ENCODE measurements at regions not wholly inside any gene's neighbourhood (a gene's known extent, or its start where the extent isn't known, plus 50 kb on each side); places are given as distances from the start of the nearest gene placed in this dataset.

- Mint-ChIP-seq H3K27me3 (ENCODE audit: low read depth in 2 of 2) (peaks cover 3 to 31% of the 10 kb centered on the region in 2 donors), H3K27ac (no peak overlapping the region), H3K36me3 (no peaks in the 10 kb centered on the region), H3K4me3 (no peak overlapping the region), H3K9me3 (no peaks in the 10 kb centered on the region), H3K4me1 (peaks cover 0 to 11% of the 10 kb centered on the region in 2 donors)
- H3K9me3 ChIP-seq (ENCODE audit: control insufficient read depth, insufficient read depth, low read length) = no peaks in the 10 kb centered on the region
- DNase-seq = no peak
- H3K27me3 ChIP-seq (ENCODE audit: control insufficient read depth, insufficient read depth, low read length) = peaks cover 3% of the 10 kb centered on the region
- H3K4me1 ChIP-seq (ENCODE audit: control insufficient read depth, insufficient read depth, low read length) = peaks cover 23% of the 10 kb centered on the region
- no peak for ATAC-seq
- TF ChIP-seq, protein P1, sequence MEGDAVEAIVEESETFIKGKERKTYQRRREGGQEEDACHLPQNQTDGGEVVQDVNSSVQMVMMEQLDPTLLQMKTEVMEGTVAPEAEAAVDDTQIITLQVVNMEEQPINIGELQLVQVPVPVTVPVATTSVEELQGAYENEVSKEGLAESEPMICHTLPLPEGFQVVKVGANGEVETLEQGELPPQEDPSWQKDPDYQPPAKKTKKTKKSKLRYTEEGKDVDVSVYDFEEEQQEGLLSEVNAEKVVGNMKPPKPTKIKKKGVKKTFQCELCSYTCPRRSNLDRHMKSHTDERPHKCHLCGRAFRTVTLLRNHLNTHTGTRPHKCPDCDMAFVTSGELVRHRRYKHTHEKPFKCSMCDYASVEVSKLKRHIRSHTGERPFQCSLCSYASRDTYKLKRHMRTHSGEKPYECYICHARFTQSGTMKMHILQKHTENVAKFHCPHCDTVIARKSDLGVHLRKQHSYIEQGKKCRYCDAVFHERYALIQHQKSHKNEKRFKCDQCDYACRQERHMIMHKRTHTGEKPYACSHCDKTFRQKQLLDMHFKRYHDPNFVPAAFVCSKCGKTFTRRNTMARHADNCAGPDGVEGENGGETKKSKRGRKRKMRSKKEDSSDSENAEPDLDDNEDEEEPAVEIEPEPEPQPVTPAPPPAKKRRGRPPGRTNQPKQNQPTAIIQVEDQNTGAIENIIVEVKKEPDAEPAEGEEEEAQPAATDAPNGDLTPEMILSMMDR (IDR thresholded peaks at IDR 0.05) = no peak
- H3K36me3 ChIP-seq (ENCODE audit: control insufficient read depth, insufficient read depth, low read length) = no peaks in the 10 kb centered on the region
- no peak overlapping the region for H3K27ac ChIP-seq (ENCODE audit: low read length)
- intact Hi-C loops (cut with micrococcal nuclease) = no loop called here
- 61% methylated on average over 9 of the region's 9 CpGs for WGBS (ENCODE audit: insufficient coverage)
- H3K4me3 ChIP-seq (ENCODE audit: low read length) = no peak overlapping the region
Observed at GRCh38 chr1:229059671-229060539, 211.0 kb upstream of the RAB4A start.

DNA sequence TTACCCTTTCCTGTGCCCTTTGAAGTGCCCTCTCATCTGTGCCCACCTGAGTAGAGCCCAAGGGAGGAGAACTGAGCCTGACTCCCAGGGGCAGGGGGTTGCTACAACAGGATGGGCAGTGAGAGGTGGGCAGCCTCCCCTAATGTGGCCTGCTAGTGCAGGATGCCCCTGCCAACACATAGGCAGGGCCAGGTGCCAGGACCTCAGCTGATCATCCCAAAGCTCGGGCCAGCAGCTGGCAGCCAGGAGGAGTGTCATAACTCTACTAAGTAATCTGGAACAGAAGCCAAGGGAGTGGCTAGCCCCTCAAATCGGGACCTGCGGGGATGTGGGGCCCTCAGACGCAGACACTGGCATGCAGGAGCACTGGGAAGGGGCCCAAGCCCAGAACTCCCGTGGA is 208.8 kb upstream of the RAB4A start:
- Mint-ChIP-seq H3K4me3 (no peak overlapping the region), H3K36me3 (no peaks in the 10 kb centered on the region), H3K9me3 (no peaks in the 10 kb centered on the region), H3K27me3 (ENCODE audit: low read depth in 2 of 2) (peaks cover 7 to 21% of the 10 kb centered on the region in 2 donors), H3K27ac (no peak overlapping the region), H3K4me1 (peaks cover 0 to 11% of the 10 kb centered on the region in 2 donors)
- WGBS (ENCODE audit: insufficient coverage) = 92% methylated on average over 5 of the region's 5 CpGs
- H3K27ac ChIP-seq (ENCODE audit: low read length) = no peak overlapping the region
- peaks cover 22% of the 10 kb centered on the region for H3K4me1 ChIP-seq (ENCODE audit: control insufficient read depth, insufficient read depth, low read length)
- peaks cover 3% of the 10 kb centered on the region for H3K27me3 ChIP-seq (ENCODE audit: control insufficient read depth, insufficient read depth, low read length)
- TF ChIP-seq, protein P1 (IDR thresholded peaks at IDR 0.05) = no peak
- intact Hi-C loops (cut with micrococcal nuclease) = no loop called here
- no peak overlapping the region for H3K4me3 ChIP-seq (ENCODE audit: low read length)
- H3K9me3 ChIP-seq (ENCODE audit: control insufficient read depth, insufficient read depth, low read length) = no peaks in the 10 kb centered on the region
- ATAC-seq (no peak), DNase-seq (no peak)
- no peaks in the 10 kb centered on the region for H3K36me3 ChIP-seq (ENCODE audit: control insufficient read depth, insufficient read depth, low read length)

DNA sequence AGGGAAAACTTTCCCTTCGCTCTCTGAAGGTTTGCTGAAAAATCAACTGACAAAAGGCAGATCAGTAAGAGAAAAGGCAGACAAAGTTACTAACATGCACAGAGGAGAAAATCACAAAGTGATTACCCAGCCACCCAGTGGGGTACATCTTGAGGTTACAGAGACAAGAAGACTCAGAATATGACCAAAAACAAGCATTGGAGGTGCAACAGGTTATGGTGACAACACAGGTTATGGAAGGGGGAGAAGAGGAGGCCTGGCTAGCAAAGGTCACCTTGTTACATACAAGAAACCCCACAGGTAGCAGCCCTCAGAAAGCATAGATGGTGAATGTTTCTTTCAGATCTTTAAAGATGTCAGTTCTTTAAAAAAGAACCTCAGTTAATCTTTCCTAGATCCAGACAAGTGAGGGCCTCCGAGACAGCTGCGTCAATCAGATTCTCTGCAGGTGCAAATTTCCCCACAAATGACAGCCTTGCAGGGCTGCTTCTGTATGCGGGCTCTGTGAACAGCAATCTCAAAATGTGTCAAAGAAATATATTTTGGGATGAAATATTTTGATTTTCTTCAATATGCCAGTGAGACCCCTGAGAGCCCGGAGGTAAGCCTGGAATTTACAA is 207.6 kb upstream of the RAB4A start:
- H3K27me3 Mint-ChIP-seq (ENCODE audit: low read depth in 2 of 2) = peaks cover 10 to 14% of the 10 kb centered on the region in 2 donors
- 96% methylated on average over 5 of the region's 5 CpGs for WGBS (ENCODE audit: insufficient coverage)
- Histone ChIP-seq H3K36me3 (ENCODE audit: control insufficient read depth, insufficient read depth, low read length) (no peaks in the 10 kb centered on the region), H3K9me3 (ENCODE audit: control insufficient read depth, insufficient read depth, low read length) (no peaks in the 10 kb centered on the region), H3K27me3 (ENCODE audit: control insufficient read depth, insufficient read depth, low read length) (peaks cover 3% of the 10 kb centered on the region), H3K4me3 (ENCODE audit: low read length) (no peak overlapping the region), H3K27ac (ENCODE audit: low read length) (no peak overlapping the region), H3K4me1 (ENCODE audit: control insufficient read depth, insufficient read depth, low read length) (peaks cover 22% of the 10 kb centered on the region)
- H3K36me3 Mint-ChIP-seq = no peaks in the 10 kb centered on the region
- no peaks in the 10 kb centered on the region for H3K9me3 Mint-ChIP-seq
- intact Hi-C loops (cut with micrococcal nuclease) = no loop called here
- no peak overlapping the region for H3K27ac Mint-ChIP-seq
- H3K4me3 Mint-ChIP-seq = no peak overlapping the region
- DNase-seq = no peak
- peaks cover 10 to 12% of the 10 kb centered on the region in 2 donors for H3K4me1 Mint-ChIP-seq
- ATAC-seq = no peak
- TF ChIP-seq, protein P1 (IDR thresholded peaks at IDR 0.05) = no peak
